HG03159 (cell line): ENCODE measurements at regions not wholly inside any gene's neighbourhood (a gene's known extent, or its start where the extent isn't known, plus 50 kb on each side); places are given as distances from the start of the nearest gene placed in this dataset.

Experiments
- ATAC-seq: cut with Tn5 transposase; IDR thresholded peaks from one replicate; pipeline ENCODE4 v1.9.1; 2021; ENCODE audit warnings: mild to moderate bottlenecking, moderate library complexity; ENCODE audit not compliant: unreplicated experiment

- no peak for ATAC-seq
Observed at GRCh38 chr1:106879538-106879937, 176.9 kb upstream of the PRMT6 start.

- ATAC-seq: no peak
Observed at GRCh38 chr1:106880226-106880625, 176.2 kb upstream of the PRMT6 start.

GRCh38 chr1:106883208-106883607, 173.3 kb upstream of the PRMT6 start:
- ATAC-seq: no peak

- ATAC-seq: no peak
Observed at GRCh38 chr1:106889059-106889458, 167.4 kb upstream of the PRMT6 start.

- ATAC-seq: no peak
Observed at GRCh38 chr1:106889583-106889982, 166.9 kb upstream of the PRMT6 start.

GRCh38 chr1:106897976-106898375, 158.5 kb upstream of the PRMT6 start:
- ATAC-seq: no peak

- no peak for ATAC-seq
Observed at GRCh38 chr1:106899644-106900043, 156.8 kb upstream of the PRMT6 start.

- peak; percentile 100 for ATAC-seq
Observed at GRCh38 chr1:106907795-106908194, 148.7 kb upstream of the PRMT6 start.

GRCh38 chr1:106908689-106909088, 147.8 kb upstream of the PRMT6 start:
- no peak for ATAC-seq

- ATAC-seq: no peak
Observed at GRCh38 chr1:106910798-106911197, 145.7 kb upstream of the PRMT6 start.

GRCh38 chr1:106912131-106912530, 144.3 kb upstream of the PRMT6 start:
- ATAC-seq: no peak

GRCh38 chr1:106921186-106921585, 135.3 kb upstream of the PRMT6 start:
- ATAC-seq: no peak

- no peak for ATAC-seq
Observed at GRCh38 chr1:106924360-106924759, 132.1 kb upstream of the PRMT6 start.

- ATAC-seq: no peak
Observed at GRCh38 chr1:106925750-106926149, 130.7 kb upstream of the PRMT6 start.

GRCh38 chr1:106926803-106927582, 129.5 kb upstream of the PRMT6 start:
- ATAC-seq: no peak

GRCh38 chr1:106937104-106937503, 119.4 kb upstream of the PRMT6 start:
- no peak for ATAC-seq

- no peak for ATAC-seq
Observed at GRCh38 chr1:106944721-106945120, 111.8 kb upstream of the PRMT6 start.

GRCh38 chr1:106952776-106953175, 103.7 kb upstream of the PRMT6 start:
- no peak for ATAC-seq

GRCh38 chr1:106954661-106955229, 101.7 kb upstream of the PRMT6 start:
- no peak for ATAC-seq

GRCh38 chr1:106956721-106957120, 99.8 kb upstream of the PRMT6 start:
- ATAC-seq: no peak

GRCh38 chr1:106957795-106958194, 98.7 kb upstream of the PRMT6 start:
- no peak for ATAC-seq

GRCh38 chr1:106960412-106960811, 96.1 kb upstream of the PRMT6 start:
- no peak for ATAC-seq

GRCh38 chr1:106961646-106962045, 94.8 kb upstream of the PRMT6 start:
- ATAC-seq: no peak
